Stimulated activated naive CD4-positive, alpha-beta T cell (primary cell): ENCODE measurements at regions not wholly inside any gene's neighbourhood (a gene's known extent, or its start where the extent isn't known, plus 50 kb on each side); places are given as distances from the start of the nearest gene placed in this dataset.
"Not testable (repeated sequence)": the region's sequence is repeated elsewhere in the genome, so short reads cannot be mapped to it uniquely, and the experiment has no call there.

Experiments used
- DNase-seq, 6 experiments: peaks; one replicate each; lab custom pipeline; 2025; lab: John Stamatoyannopoulos, UW

- DNase-seq: no peak
Observed at GRCh38 chr7:153193144-153193595, 433.6 kb downstream of the ACTR3B start.

- DNase-seq: no peak
Observed at GRCh38 chr7:153217032-153217431, 457.5 kb downstream of the ACTR3B start.

GRCh38 chr7:153224890-153225289, 465.3 kb downstream of the ACTR3B start:
- no peak for DNase-seq

GRCh38 chr7:153245136-153245535, 485.6 kb downstream of the ACTR3B start:
- not testable (repeated sequence) for DNase-seq

GRCh38 chr7:153245809-153246208, 486.3 kb downstream of the ACTR3B start:
- DNase-seq: no peak

GRCh38 chr7:153247926-153248325, 488.4 kb downstream of the ACTR3B start:
- DNase-seq: no peak

GRCh38 chr7:153258686-153259085, 499.1 kb downstream of the ACTR3B start:
- DNase-seq: no peak

GRCh38 chr7:153276394-153276793, 516.8 kb downstream of the ACTR3B start:
- DNase-seq: no peak

- DNase-seq: no peak
Observed at GRCh38 chr7:153286763-153287162, 527.2 kb downstream of the ACTR3B start.

- no peak for DNase-seq
Observed at GRCh38 chr7:153290066-153290465, 530.5 kb downstream of the ACTR3B start.

GRCh38 chr7:153297141-153297540, 537.6 kb downstream of the ACTR3B start:
- no peak for DNase-seq

GRCh38 chr7:153301936-153302335, 542.4 kb downstream of the ACTR3B start:
- no peak for DNase-seq

GRCh38 chr7:153320005-153320404, 560.5 kb downstream of the ACTR3B start:
- DNase-seq: no peak

GRCh38 chr7:153320681-153321080, 561.1 kb downstream of the ACTR3B start:
- no peak for DNase-seq

GRCh38 chr7:153322991-153323390, 563.4 kb downstream of the ACTR3B start:
- no peak for DNase-seq

GRCh38 chr7:153324094-153324493, 564.5 kb downstream of the ACTR3B start:
- no peak for DNase-seq

- DNase-seq: no peak
Observed at GRCh38 chr7:153327683-153328082, 568.1 kb downstream of the ACTR3B start.

GRCh38 chr7:153331427-153331826, 571.9 kb downstream of the ACTR3B start:
- no peak for DNase-seq

- no peak for DNase-seq
Observed at GRCh38 chr7:153354071-153354470, 594.5 kb downstream of the ACTR3B start.

GRCh38 chr7:153370092-153370491, 610.5 kb downstream of the ACTR3B start:
- DNase-seq: no peak

- DNase-seq: no peak
Observed at GRCh38 chr7:153380636-153381035, 621.1 kb downstream of the ACTR3B start.

- no peak for DNase-seq
Observed at GRCh38 chr7:153381275-153382040, 621.9 kb downstream of the ACTR3B start.

GRCh38 chr7:153382641-153383101, 623.1 kb downstream of the ACTR3B start:
- DNase-seq: no peak

GRCh38 chr7:153383781-153384180, 624.2 kb downstream of the ACTR3B start:
- no peak for DNase-seq
